ENCODE measurements at regions not wholly inside any gene's neighbourhood (a gene's known extent, or its start where the extent isn't known, plus 50 kb on each side); places are given as distances from the start of the nearest gene placed in this dataset.

GRCh38 chr2:19833978-19834377, 67.8 kb downstream of the TTC32 start:
- TF ChIP-seq CTCF (IDR thresholded peaks at IDR 0.05; ENCODE audit: low read depth, low read length): no peak
- no peaks in the 10 kb centered on the region for H3K9me3 ChIP-seq (ENCODE audit: control insufficient read depth, insufficient read depth, low read length)
- no peak for DNase-seq (ENCODE audit: low read depth, low spot score)
- peaks cover 4% of the 10 kb centered on the region for H3K27me3 ChIP-seq (ENCODE audit: control insufficient read depth, insufficient read depth, low read length)
- no peak overlapping the region for H3K4me3 ChIP-seq (ENCODE audit: low read depth, low read length)
- H3K27ac ChIP-seq (ENCODE audit: low read depth, low read length): no peak overlapping the region
- CTCF ChIA-PET: no interaction called here
- POLR2A ChIA-PET: no interaction called here

- Histone ChIP-seq H3K9me3 (ENCODE audit: control insufficient read depth, insufficient read depth, low read length) (no peaks in the 10 kb centered on the region), H3K27ac (ENCODE audit: low read depth, low read length) (no peak overlapping the region), H3K27me3 (ENCODE audit: control insufficient read depth, insufficient read depth, low read length) (peaks cover 4% of the 10 kb centered on the region), H3K4me3 (ENCODE audit: low read depth, low read length) (no peak overlapping the region)
- DNase-seq (ENCODE audit: low read depth, low spot score): no peak
- POLR2A ChIA-PET: no interaction called here
- TF ChIP-seq CTCF (IDR thresholded peaks at IDR 0.05; ENCODE audit: low read depth, low read length): no peak
- CTCF ChIA-PET: no interaction called here
Observed at GRCh38 chr2:19829672-19830071, 72.1 kb downstream of the TTC32 start.

- ChIA-PET POLR2A (no interaction called here), CTCF (interaction anchor here (1.3 kb wide), 1 partner anchor 37 kb away, joined by 3 read pairs; no protein-coding TSS in a partner anchor)
- TF ChIP-seq CTCF (IDR thresholded peaks at IDR 0.05; ENCODE audit: low read depth, low read length): no peak
- H3K27me3 ChIP-seq (ENCODE audit: control insufficient read depth, insufficient read depth, low read length): peaks cover 4% of the 10 kb centered on the region
- no peak overlapping the region for H3K27ac ChIP-seq (ENCODE audit: low read depth, low read length)
- H3K9me3 ChIP-seq (ENCODE audit: control insufficient read depth, insufficient read depth, low read length): no peaks in the 10 kb centered on the region
- no peak for DNase-seq (ENCODE audit: low read depth, low spot score)
- H3K4me3 ChIP-seq (ENCODE audit: low read depth, low read length): no peak overlapping the region
Observed at GRCh38 chr2:19826874-19827273, 74.9 kb downstream of the TTC32 start.

- no peak overlapping the region for H3K4me3 ChIP-seq (ENCODE audit: low read depth, low read length)
- TF ChIP-seq CTCF (IDR thresholded peaks at IDR 0.05; ENCODE audit: low read depth, low read length): no peak
- no peak overlapping the region for H3K27ac ChIP-seq (ENCODE audit: low read depth, low read length)
- H3K27me3 ChIP-seq (ENCODE audit: control insufficient read depth, insufficient read depth, low read length): no peaks in the 10 kb centered on the region
- CTCF ChIA-PET: no interaction called here
- POLR2A ChIA-PET: no interaction called here
- H3K9me3 ChIP-seq (ENCODE audit: control insufficient read depth, insufficient read depth, low read length): no peaks in the 10 kb centered on the region
- no peak for DNase-seq (ENCODE audit: low read depth, low spot score)
Observed at GRCh38 chr2:19823507-19823906, 78.3 kb downstream of the TTC32 start.

GRCh38 chr2:19819097-19820065, 82.4 kb downstream of the TTC32 start:
- Histone ChIP-seq H3K27ac (ENCODE audit: low read depth, low read length) (peak overlapping the region; percentile 53), H3K9me3 (ENCODE audit: control insufficient read depth, insufficient read depth, low read length) (no peaks in the 10 kb centered on the region), H3K27me3 (ENCODE audit: control insufficient read depth, insufficient read depth, low read length) (no peaks in the 10 kb centered on the region), H3K4me3 (ENCODE audit: low read depth, low read length) (no peak overlapping the region)
- TF ChIP-seq CTCF (IDR thresholded peaks at IDR 0.05; ENCODE audit: low read depth, low read length): no peak
- DNase-seq (ENCODE audit: low read depth, low spot score): no peak
- ChIA-PET POLR2A (no interaction called here), CTCF (interaction anchor here (1.3 kb wide), 1 partner anchor 11 kb away, joined by 3 read pairs; no protein-coding TSS in a partner anchor)
